Aorta (tissue), 5 donors: ENCODE measurements at regions not wholly inside any gene's neighbourhood (a gene's known extent, or its start where the extent isn't known, plus 50 kb on each side); places are given as distances from the start of the nearest gene placed in this dataset.

Source experiments
- ATAC-seq: fragments of 200-7000 bp; cut with Tn5 transposase; one replicate; pipeline ENCODE4 v1.9.1; 2022; ENCODE audit warnings: moderate library complexity; ENCODE audit not compliant: low FRiP score
- DNase-seq, 2 donors: peaks; one replicate each; pipeline ENCODE4 v3.0.0-alpha.2; 2020
- H3K27ac ChIP-seq, 2 donors: one replicate each; pipeline ENCODE4 v1.5.1; 2013; ENCODE audit warnings: low read length in 2 of 2, mild to moderate bottlenecking in 2 of 2, moderate library complexity in 2 of 2, control low read depth in 1 of 2, inconsistent platforms in 1 of 2, low read depth in 1 of 2
- H3K27me3 ChIP-seq, 2 donors: one replicate each; pipeline ENCODE4 v1.6.1; 2013; ENCODE audit warnings: control low read depth in 1 of 2, low read length in 1 of 2, mild to moderate bottlenecking in 1 of 2, moderate library complexity in 1 of 2; ENCODE audit not compliant: insufficient read depth in 2 of 2, control insufficient read depth in 1 of 2
- H3K36me3 ChIP-seq, 2 donors: one replicate each; pipeline ENCODE4 v1.6.1; 2013; ENCODE audit warnings: control low read depth in 1 of 2, low read length in 1 of 2, mild to moderate bottlenecking in 1 of 2; ENCODE audit not compliant: insufficient read depth in 2 of 2, control insufficient read depth in 1 of 2
- H3K4me1 ChIP-seq, 2 donors: one replicate each; pipeline ENCODE4 v1.6.1; 2013; ENCODE audit warnings: low read length in 2 of 2, control low read depth in 1 of 2, mild to moderate bottlenecking in 1 of 2, moderate library complexity in 1 of 2; ENCODE audit not compliant: insufficient read depth in 2 of 2, control insufficient read depth in 1 of 2
- H3K4me3 ChIP-seq, 2 donors: one replicate each; pipeline ENCODE4 v1.5.1; 2013; ENCODE audit warnings: low read length in 2 of 2, control low read depth in 1 of 2, mild to moderate bottlenecking in 1 of 2
- H3K9me3 ChIP-seq: one replicate; pipeline ENCODE4 v1.6.1; 2013; ENCODE audit warnings: mild to moderate bottlenecking, low read length; ENCODE audit not compliant: control insufficient read depth
- WGBS, 2 donors: extraction: QIAGEN DNeasy Blood & Tissue Kit; methylation state at CpG; one replicate each; pipeline ENCODE4 v1.1.7; 2013; 5-methylcytosine and 5-hydroxymethylcytosine counted together
- intact Hi-C, 2 donors: fragments of 100-400 bp; cut with DNase I; formaldehyde crosslinking; loops; one replicate each; pipeline versions ENCODE4 v1.14.2 to v1.15.0; 2022
- donor health status: healthy with polysubstance abuse.
- donor health status: Bipolar disorder and iron deficiency.
- donor health status: DM: no; HTN: no; CAD: no.
- donor health status: DM: no; HTN: no; CAD: no.
- donor health status: DM: yes; HTN: yes; CAD: no.

GRCh38 chr16:85475691-85476300 lies 137.3 kb upstream of the GSE1 start:
- Histone ChIP-seq H3K27ac (no peak overlapping the region), H3K27me3 (no peaks in the 10 kb centered on the region), H3K4me1 (no peaks in the 10 kb centered on the region), H3K36me3 (no peaks in the 10 kb centered on the region), H3K4me3 (no peak overlapping the region), H3K9me3 (no peaks in the 10 kb centered on the region)
- ATAC-seq, result no peak
- 94 to 95% methylated on average over 22 of the region's 22 CpGs for WGBS, 2 donors
- intact Hi-C loops, result no loop called here
- no peak for DNase-seq

- Histone ChIP-seq H3K27me3 (no peaks in the 10 kb centered on the region), H3K36me3 (no peaks in the 10 kb centered on the region), H3K4me1 (no peaks in the 10 kb centered on the region), H3K9me3 (no peaks in the 10 kb centered on the region), H3K4me3 (no peak overlapping the region), H3K27ac (no peak overlapping the region)
- intact Hi-C loops, result no loop called here
- ATAC-seq (no peak), DNase-seq (no peak)
- WGBS, 2 donors, result 89% methylated on average over 11 of the region's 11 CpGs
Observed at GRCh38 chr16:85476389-85476788, 136.7 kb upstream of the GSE1 start.

- Histone ChIP-seq H3K27me3 (no peaks in the 10 kb centered on the region), H3K9me3 (no peaks in the 10 kb centered on the region), H3K4me1 (no peaks in the 10 kb centered on the region), H3K4me3 (no peak overlapping the region), H3K27ac (no peak overlapping the region), H3K36me3 (no peaks in the 10 kb centered on the region)
- intact Hi-C loops, result no loop called here
- no peak for DNase-seq
- ATAC-seq, result no peak
- 88 to 92% methylated on average over 23 to 24 of the region's 24 CpGs for WGBS, 2 donors
Observed at GRCh38 chr16:85477801-85478363, 135.2 kb upstream of the GSE1 start.

- ATAC-seq, result no peak
Observed at GRCh38 chr16:85479972-85480726, 133.0 kb upstream of the GSE1 start.

GRCh38 chr16:85480727-85481101 lies 132.4 kb upstream of the GSE1 start:
- H3K4me3 ChIP-seq, result no peak overlapping the region
- no peaks in the 10 kb centered on the region for H3K4me1 ChIP-seq
- no peaks in the 10 kb centered on the region for H3K36me3 ChIP-seq
- intact Hi-C loops, result no loop called here
- ATAC-seq (no peak), DNase-seq (no peak)
- no peaks in the 10 kb centered on the region for H3K27me3 ChIP-seq
- 57 to 78% methylated on average over 18 of the region's 18 CpGs for WGBS, 2 donors
- no peaks in the 10 kb centered on the region for H3K9me3 ChIP-seq
- H3K27ac ChIP-seq, result no peak overlapping the region

More at GRCh38 chr16:85479972-85480726, 133.0 kb upstream of the GSE1 start:
- intact Hi-C loops, result no loop called here
- H3K36me3 ChIP-seq, result no peaks in the 10 kb centered on the region
- 72 to 77% methylated on average over 26 of the region's 26 CpGs for WGBS, 2 donors
- no peaks in the 10 kb centered on the region for H3K9me3 ChIP-seq
- no peaks in the 10 kb centered on the region for H3K4me1 ChIP-seq
- H3K27ac ChIP-seq, result no peak overlapping the region
- H3K4me3 ChIP-seq, result no peak overlapping the region
- no peaks in the 10 kb centered on the region for H3K27me3 ChIP-seq
- DNase-seq, result no peak

- no peak for ATAC-seq
- no peaks in the 10 kb centered on the region for H3K36me3 ChIP-seq
- intact Hi-C loops, result no loop called here
Observed at GRCh38 chr16:85481206-85481605, 131.9 kb upstream of the GSE1 start.

GRCh38 chr16:85481738-85482137 lies 131.4 kb upstream of the GSE1 start:
- DNase-seq (no peak), ATAC-seq (no peak)
- 90 to 92% methylated on average over 19 of the region's 19 CpGs for WGBS, 2 donors
- Histone ChIP-seq H3K4me1 (no peaks in the 10 kb centered on the region), H3K36me3 (no peaks in the 10 kb centered on the region), H3K4me3 (no peak overlapping the region), H3K27me3 (no peaks in the 10 kb centered on the region), H3K9me3 (no peaks in the 10 kb centered on the region), H3K27ac (no peak overlapping the region)
- intact Hi-C loops, result no loop called here

More at GRCh38 chr16:85481206-85481605, 131.9 kb upstream of the GSE1 start:
- no peak for DNase-seq
- 99 to 100% methylated on average over 1 of the region's 1 CpG for WGBS, 2 donors
- no peaks in the 10 kb centered on the region for H3K9me3 ChIP-seq
- no peaks in the 10 kb centered on the region for H3K4me1 ChIP-seq
- no peak overlapping the region for H3K27ac ChIP-seq
- no peak overlapping the region for H3K4me3 ChIP-seq
- H3K27me3 ChIP-seq, result no peaks in the 10 kb centered on the region

GRCh38 chr16:85483424-85483823 lies 129.7 kb upstream of the GSE1 start:
- Histone ChIP-seq H3K9me3 (no peaks in the 10 kb centered on the region), H3K27ac (no peak overlapping the region), H3K4me3 (no peak overlapping the region), H3K4me1 (no peaks in the 10 kb centered on the region), H3K36me3 (no peaks in the 10 kb centered on the region), H3K27me3 (no peaks in the 10 kb centered on the region)
- DNase-seq (no peak), ATAC-seq (no peak)
- intact Hi-C loops, result no loop called here
- 85 to 88% methylated on average over 19 of the region's 19 CpGs for WGBS, 2 donors
